ENCODE measurements at regions not wholly inside any gene's neighbourhood (a gene's known extent, or its start where the extent isn't known, plus 50 kb on each side); places are given as distances from the start of the nearest gene placed in this dataset.
"Not testable (repeated sequence)": the region's sequence is repeated elsewhere in the genome, so short reads cannot be mapped to it uniquely, and the experiment has no call there.

- no peak for DNase-seq
Observed at GRCh38 chr7:140283472-140283871, 106.7 kb upstream of the KDM7A start.

DNA sequence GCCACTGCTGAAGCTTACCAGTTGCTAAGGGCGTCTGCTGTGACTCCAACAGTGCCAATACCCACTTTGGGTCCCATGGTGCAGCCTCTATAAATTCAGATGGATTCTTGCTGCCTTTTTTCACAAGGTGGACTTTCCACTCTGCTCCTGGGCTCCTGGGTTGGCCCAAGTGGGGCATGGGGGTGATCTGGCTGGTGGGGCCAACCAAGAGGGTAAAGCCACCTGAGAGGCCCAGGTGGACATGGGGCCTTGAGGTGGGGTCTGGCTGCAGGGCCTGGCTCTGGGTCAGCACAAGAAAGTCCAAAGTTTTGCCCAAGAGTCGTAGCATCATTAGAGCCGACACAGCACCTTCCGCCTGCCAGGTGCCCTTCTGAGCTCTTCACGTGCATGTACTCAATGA, 105.2 kb upstream of the KDM7A start:
- no peak for DNase-seq

GRCh38 chr7:140281255-140281654, 104.5 kb upstream of the KDM7A start:
- DNase-seq: no peak

DNA sequence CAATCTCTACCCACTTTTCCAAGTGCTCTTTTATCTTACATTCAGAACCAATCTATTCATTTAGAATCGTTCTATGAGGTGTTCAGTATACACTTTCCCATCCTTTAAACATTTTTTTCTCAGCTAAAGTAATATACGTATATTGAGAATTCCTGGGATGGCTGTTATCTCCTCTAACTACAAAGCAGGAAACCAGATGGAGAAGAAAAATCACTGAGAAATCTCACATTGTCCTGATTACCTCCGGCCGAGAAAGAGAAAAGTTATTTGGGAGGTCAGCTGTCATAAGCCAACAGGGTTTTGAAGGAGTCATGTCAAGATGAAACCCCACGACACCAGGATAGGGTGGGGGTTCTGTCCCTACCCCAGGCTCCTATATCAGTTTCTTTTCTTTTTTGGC, 99.2 kb upstream of the KDM7A start:
- DNase-seq: no peak

- peak; percentile 60 for DNase-seq
Observed at GRCh38 chr7:140275069-140275965, 98.5 kb upstream of the KDM7A start.

GRCh38 chr7:140273417-140273816, 96.6 kb upstream of the KDM7A start:
- no peak for DNase-seq

DNA sequence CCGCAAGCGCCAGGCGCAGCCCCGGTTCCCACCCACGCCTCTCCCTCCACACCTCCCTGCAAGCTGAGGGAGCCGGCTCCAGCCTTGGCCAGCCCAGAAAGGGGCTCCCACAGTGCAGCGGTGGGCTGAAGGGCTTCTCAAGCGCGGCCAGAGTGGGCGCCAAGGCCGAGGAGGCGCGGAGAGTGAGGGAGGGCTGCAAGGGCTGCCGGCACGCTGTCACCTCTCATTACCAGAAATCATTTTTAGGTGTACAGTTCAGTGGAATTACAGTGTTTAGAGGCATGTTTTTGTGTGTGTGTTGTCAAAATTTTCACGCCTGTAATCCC, 94.8 kb upstream of the KDM7A start:
- DNase-seq: not testable (repeated sequence)

DNA sequence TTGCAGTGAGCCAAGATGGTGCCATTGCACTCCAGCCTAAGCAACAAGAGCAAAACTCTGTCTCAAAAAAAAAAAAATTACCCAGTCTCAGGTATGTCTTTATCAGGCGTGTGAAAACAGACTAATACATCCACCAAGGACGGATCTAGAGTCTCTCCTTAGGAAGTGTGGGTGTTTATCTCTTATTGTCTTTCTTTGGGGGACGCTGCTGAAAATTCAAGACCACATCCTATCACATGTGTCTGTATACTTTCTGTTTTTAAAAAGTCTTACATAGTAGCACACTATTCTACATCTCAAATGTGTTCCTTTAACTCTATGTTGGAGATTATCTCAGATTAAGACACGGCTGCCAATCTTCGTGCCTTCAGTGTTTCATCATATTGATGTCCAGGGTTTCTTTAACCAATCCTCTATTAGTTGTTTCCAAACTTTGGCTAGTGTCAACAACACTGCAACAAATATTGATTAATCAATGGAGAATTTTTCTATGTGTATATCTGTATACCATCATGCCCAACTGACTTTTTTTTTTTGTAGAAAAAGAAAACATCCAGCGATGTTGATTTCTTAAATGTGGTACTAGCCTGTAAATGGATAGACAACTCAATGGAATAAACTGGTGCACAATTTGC, 92.3 kb upstream of the KDM7A start:
- DNase-seq: no peak

- DNase-seq: peak; percentile 93
Observed at GRCh38 chr7:140267381-140268226, 90.8 kb upstream of the KDM7A start.

DNA sequence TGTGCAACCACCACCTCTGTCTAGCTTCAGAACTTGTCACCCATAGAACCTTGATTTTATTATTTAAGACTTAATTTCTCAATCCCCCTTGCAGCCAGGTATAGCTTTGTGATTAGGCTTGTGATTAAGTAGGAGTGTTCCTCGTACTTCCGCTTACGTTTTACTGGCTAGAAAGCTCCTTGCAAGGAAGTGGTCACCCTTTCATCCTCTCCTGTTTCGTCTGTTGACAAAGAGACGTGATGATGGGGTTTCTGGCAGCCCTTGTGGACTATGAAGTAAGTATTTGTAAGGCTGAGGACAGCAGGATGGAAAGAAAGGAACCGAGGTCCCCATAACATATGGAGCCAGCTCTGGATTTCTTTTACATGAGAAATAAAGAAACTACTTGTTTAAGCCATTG, 86.5 kb upstream of the KDM7A start:
- no peak for DNase-seq

DNA sequence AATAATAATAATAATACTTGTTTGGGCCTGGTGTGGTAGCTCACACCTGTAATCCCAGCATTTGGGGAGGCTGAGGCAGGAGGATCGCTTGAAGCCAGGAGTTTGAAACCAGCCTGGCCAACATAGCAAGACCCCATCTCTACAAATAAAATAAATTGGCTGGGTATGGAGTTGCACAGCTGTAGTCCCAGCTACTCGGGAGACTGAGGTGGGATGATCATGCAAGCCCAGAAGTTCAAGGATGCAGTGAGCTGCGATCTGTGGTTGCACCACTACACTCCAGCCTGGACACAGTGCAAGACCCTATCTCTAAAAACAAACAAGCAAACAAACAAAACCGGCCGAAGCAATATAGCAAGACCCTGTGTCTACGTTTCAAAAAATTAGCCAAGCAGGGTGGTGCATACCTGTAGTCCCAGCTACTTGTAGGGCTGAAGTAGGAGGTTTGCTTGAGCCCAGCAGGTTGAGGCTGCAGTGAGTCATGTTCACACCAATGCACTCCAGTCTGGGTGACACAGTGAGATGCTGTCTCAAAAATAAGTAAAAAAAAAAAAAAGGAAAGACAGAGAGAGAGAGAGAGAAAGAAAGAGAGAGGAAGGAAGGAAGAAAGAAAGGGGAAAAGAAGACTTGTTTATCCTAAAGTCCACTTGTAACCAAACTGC, 85.6 kb upstream of the KDM7A start:
- no peak for DNase-seq

GRCh38 chr7:140261522-140261921, 84.7 kb upstream of the KDM7A start:
- peak; percentile 44 for DNase-seq

- no peak for DNase-seq
Observed at GRCh38 chr7:140261105-140261486, 84.3 kb upstream of the KDM7A start.

- no peak for DNase-seq
Observed at GRCh38 chr7:140260352-140261104, 83.7 kb upstream of the KDM7A start.

DNA sequence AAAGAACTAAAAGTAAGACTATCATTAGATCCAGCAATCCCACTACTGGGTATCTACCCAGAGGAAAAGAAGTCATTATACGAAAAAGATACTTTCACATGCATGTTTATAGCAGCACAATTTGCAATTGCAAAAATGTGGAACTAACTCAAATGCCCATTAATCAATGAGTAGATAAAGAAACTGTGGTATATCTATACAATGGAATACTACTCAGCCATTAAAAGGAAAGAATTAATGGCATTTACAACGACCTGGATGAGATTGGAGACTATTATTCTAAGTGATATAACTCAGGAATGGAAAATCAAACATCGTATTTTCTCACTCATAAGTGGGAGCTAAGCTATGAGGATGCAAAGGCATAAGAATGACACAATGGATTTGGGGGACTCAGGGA, 80.5 kb upstream of the KDM7A start:
- not testable (repeated sequence) for DNase-seq

DNA sequence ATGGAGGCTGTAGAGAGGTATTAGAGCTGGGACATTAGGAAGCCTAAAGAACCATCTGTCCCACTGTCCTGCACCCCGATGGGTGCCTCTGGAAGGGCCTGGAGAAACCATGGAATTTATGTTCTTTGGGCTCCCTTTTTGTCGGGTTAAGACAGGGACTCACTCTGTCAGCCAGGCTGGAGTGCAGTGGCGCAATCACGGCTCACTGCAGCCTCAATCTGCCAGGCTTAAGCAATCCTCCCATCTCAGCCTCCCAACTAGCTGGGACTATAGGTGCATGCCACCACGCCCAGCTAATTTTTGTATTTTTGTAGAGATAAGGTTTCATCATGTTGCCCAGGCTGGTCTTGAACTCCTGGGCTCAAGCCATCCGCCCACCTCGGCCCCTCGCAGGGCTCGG, 78.2 kb upstream of the KDM7A start:
- not testable (repeated sequence) for DNase-seq

- no peak for DNase-seq
Observed at GRCh38 chr7:140249036-140249806, 72.4 kb upstream of the KDM7A start.

- DNase-seq: no peak
Observed at GRCh38 chr7:140247559-140247958, 70.8 kb upstream of the KDM7A start.

DNA sequence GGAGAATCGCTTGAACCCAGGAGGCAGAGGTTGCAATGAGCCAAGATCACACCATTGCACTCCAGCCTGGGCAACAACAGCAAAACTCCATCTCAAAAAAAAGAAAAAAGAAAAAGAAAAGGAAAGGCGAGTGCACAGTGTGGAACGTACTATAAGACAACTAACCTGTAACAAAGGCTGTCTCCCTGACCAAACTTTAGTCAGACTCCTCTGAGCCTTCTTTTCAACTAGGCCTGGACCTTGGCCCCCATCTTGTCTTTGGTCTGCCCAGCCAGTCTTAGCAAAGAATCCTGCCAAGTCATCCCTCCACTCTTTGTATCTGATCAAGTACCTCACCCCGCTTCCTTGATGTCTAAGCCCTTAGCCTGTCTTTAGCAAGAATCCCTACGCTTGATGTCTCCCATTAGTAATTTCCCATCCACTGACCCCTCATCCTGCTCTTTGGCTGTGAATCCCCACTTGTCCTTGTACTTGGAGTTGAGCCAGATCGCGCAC, 68.9 kb upstream of the KDM7A start:
- DNase-seq: no peak

DNA sequence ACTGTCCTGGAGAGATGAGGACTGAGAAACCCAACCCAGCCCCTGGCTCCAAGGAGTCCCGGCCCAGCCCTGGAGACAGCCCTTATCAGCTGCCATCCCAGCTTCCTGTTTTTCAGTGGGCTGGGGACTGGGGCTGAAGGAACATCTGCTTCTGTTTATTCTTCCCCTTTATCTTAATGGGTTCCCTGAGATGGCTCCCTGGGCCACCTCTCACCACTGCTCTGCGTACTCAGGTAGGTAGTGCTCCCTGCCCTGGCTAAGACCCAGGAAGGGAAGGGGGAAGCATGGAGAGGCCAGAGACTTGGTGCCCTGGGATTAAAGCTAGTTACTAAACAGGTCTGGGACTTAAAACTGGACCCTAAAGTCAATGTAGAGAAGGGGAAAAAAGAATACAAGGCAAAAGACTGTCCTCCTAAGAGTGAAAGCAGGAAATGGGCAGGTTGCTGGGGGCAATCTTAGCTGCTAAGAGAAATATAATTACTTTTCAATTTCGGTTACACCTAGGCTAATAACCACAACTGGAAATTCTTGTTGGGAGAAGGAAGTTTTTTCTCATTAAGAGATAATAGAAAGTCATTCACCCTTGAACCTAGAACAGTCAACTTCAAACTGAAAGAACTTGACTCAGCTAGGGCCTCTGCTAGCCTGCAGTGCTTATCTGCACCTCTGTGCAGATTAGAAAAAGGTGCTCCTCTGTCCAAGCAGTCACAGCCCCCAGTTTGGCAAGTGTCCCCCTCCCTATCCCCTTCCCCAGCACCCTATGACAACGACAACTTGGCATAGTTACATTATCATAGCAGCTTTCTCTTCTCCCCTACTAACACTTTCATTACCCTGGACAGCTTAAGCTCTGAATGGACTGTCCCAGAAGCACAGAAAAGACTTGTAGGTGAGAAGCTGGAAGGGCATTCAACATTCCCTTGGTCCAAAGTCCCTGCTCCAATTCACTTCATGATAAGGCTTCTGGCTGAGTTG, 65.6 kb upstream of the KDM7A start:
- DNase-seq: peak; percentile 84

All from hematopoietic multipotent progenitor cell treated with erythropoietin and hydrocortisone succinate and interleukin-3 and kit ligand, for 8 days (in vitro differentiated cells).